ENCODE measurements at regions not wholly inside any gene's neighbourhood (a gene's known extent, or its start where the extent isn't known, plus 50 kb on each side); places are given as distances from the start of the nearest gene placed in this dataset.
"Not testable (repeated sequence)": the region's sequence is repeated elsewhere in the genome, so short reads cannot be mapped to it uniquely, and the experiment has no call there.

DNA sequence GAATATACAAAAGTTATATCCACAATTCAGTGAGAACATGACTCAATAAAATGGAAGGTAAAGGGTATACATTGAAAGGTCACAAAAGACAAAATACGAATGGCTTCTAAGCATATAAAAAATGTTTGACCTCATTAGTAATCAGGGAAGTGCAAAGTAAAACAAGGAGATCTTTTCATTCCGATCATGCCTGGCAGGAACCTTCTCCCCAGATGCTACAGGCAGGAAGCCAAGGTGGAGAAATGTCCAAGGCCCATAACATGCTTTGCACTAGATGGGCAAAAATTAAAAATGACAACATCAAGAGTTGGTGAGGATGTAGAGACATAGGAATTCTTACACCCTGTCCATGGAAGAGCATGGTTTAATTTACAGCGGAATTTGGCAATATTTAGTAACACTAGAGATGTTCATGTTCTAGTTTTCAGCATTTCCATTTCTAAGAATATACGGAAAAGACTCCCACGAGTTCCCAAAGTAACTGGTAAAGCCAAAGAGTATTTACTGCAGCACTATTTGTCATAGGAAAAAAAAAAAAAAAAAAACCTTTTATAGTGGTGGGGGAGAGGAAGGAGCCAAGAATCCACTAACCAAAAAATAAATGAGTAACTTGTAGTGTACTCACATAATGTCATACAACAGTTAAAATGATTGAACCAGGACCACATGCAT is 184.5 kb upstream of the KAZN start:
- no peak overlapping the region for H3K4me3 Mint-ChIP-seq
- H3K27ac ChIP-seq (ENCODE audit: low read length): no peak overlapping the region
- WGBS (ENCODE audit: insufficient coverage): 86% methylated on average over 3 of the region's 5 CpGs
- H3K27me3 ChIP-seq (ENCODE audit: control insufficient read depth, insufficient read depth, low read length): no peaks in the 10 kb centered on the region
- no peak overlapping the region for H3K4me3 ChIP-seq (ENCODE audit: low read length)
- no peak overlapping the region for H3K27ac Mint-ChIP-seq
- no peaks in the 10 kb centered on the region for H3K4me1 ChIP-seq (ENCODE audit: control insufficient read depth, insufficient read depth, low read length)
- no peaks in the 10 kb centered on the region for H3K36me3 ChIP-seq (ENCODE audit: control insufficient read depth, insufficient read depth, low read length)
- DNase-seq (no peak), ATAC-seq (no peak)
- H3K36me3 Mint-ChIP-seq: no peaks in the 10 kb centered on the region
- TF ChIP-seq, protein P1, sequence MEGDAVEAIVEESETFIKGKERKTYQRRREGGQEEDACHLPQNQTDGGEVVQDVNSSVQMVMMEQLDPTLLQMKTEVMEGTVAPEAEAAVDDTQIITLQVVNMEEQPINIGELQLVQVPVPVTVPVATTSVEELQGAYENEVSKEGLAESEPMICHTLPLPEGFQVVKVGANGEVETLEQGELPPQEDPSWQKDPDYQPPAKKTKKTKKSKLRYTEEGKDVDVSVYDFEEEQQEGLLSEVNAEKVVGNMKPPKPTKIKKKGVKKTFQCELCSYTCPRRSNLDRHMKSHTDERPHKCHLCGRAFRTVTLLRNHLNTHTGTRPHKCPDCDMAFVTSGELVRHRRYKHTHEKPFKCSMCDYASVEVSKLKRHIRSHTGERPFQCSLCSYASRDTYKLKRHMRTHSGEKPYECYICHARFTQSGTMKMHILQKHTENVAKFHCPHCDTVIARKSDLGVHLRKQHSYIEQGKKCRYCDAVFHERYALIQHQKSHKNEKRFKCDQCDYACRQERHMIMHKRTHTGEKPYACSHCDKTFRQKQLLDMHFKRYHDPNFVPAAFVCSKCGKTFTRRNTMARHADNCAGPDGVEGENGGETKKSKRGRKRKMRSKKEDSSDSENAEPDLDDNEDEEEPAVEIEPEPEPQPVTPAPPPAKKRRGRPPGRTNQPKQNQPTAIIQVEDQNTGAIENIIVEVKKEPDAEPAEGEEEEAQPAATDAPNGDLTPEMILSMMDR (IDR thresholded peaks at IDR 0.05): no peak
- intact Hi-C loops (cut with micrococcal nuclease): no loop called here
- peaks cover 19 to 25% of the 10 kb centered on the region in 2 donors for H3K27me3 Mint-ChIP-seq (ENCODE audit: low read depth in 2 of 2)
- H3K9me3 Mint-ChIP-seq: no peaks in the 10 kb centered on the region
- H3K9me3 ChIP-seq (ENCODE audit: control insufficient read depth, insufficient read depth, low read length): no peaks in the 10 kb centered on the region
- H3K4me1 Mint-ChIP-seq: no peaks in the 10 kb centered on the region

DNA sequence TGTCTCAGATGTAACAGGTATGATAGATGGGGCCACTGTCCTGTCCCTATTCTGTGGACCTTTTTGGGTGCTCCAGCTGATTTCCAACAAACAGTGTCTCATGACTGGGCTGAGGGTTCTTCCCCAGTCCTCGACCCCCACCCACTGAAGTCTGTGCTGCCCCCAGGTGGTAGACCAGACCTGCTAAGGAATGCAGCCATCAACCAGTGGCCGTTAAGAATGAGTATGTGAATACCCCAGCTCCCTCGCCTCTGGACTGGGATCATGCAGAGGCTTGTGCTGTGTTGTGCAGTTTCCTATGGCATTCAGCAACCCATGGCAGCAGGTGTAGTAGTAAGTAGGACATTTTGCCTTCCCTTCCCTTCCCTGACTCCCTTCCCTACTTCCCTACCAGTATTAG is 183.1 kb upstream of the KAZN start:
- WGBS (ENCODE audit: insufficient coverage): 59% methylated on average over 3 of the region's 3 CpGs
- H3K27ac Mint-ChIP-seq: no peak overlapping the region
- DNase-seq (no peak), ATAC-seq (no peak)
- H3K4me3 Mint-ChIP-seq: no peak overlapping the region
- Histone ChIP-seq H3K27me3 (ENCODE audit: control insufficient read depth, insufficient read depth, low read length) (no peaks in the 10 kb centered on the region), H3K27ac (ENCODE audit: low read length) (no peak overlapping the region), H3K4me3 (ENCODE audit: low read length) (no peak overlapping the region), H3K9me3 (ENCODE audit: control insufficient read depth, insufficient read depth, low read length) (no peaks in the 10 kb centered on the region), H3K36me3 (ENCODE audit: control insufficient read depth, insufficient read depth, low read length) (no peaks in the 10 kb centered on the region), H3K4me1 (ENCODE audit: control insufficient read depth, insufficient read depth, low read length) (no peaks in the 10 kb centered on the region)
- no peaks in the 10 kb centered on the region for H3K4me1 Mint-ChIP-seq
- TF ChIP-seq, protein P1 (IDR thresholded peaks at IDR 0.05): no peak
- peaks cover 12% of the 10 kb centered on the region in 2 donors for H3K27me3 Mint-ChIP-seq (ENCODE audit: low read depth in 2 of 2)
- no peaks in the 10 kb centered on the region for H3K9me3 Mint-ChIP-seq
- intact Hi-C loops (cut with micrococcal nuclease): no loop called here
- H3K36me3 Mint-ChIP-seq: no peaks in the 10 kb centered on the region

DNA sequence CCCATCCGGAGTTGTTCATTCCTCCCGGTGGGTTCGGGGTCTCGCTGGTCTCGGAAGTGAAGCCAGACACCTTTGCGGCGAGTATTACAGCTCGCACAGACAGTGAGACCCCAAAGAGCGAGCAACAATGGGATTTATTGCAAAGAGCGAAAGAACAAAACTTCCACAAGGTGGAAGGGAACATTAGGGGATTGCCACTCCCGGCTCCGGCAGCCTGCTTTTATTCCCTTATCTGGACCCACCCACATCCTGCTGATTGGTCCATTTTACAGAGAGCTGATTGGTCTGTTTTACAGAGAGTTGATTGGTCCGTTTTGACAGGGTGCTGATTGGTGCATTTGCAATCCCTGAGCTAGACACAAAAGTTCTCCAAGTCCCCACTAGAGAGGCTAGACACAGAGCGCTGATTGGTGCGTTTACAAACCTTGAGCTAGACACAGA is 178.7 kb upstream of the KAZN start:
- H3K27ac Mint-ChIP-seq; intact Hi-C loops (cut with micrococcal nuclease): not testable (repeated sequence)
- 92% methylated on average over 15 of the region's 15 CpGs for WGBS (ENCODE audit: insufficient coverage)

DNA sequence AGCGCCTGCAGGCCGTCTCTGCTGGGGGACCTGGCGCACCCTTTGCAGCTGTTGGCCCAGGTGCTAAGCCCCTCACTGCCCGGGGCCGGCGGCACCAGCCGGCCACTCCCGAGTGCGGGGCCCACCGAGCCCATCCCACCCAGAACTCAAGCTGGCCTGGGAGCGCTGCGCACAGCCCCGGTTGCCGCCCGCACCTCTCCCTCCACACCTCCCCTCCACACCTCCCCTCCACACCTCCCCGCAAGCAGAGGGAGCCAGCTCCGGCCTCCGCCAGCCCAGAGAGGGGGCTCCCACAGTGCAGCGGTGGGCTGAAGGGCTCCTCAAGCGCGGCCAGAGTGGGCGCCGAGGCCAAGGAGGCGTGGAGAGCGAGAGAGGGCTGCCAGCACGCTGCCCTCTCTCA is 177.8 kb upstream of the KAZN start:
- WGBS (ENCODE audit: insufficient coverage): 95% methylated on average over 26 of the region's 26 CpGs

More for the DNA sequence above, 178.7 kb upstream of the KAZN start:
- ATAC-seq; H3K27me3 Mint-ChIP-seq (ENCODE audit: low read depth in 2 of 2); H3K4me1 ChIP-seq (ENCODE audit: control insufficient read depth, insufficient read depth, low read length); H3K9me3 Mint-ChIP-seq; H3K4me1 Mint-ChIP-seq; DNase-seq; H3K36me3 Mint-ChIP-seq; H3K4me3 Mint-ChIP-seq; H3K9me3 ChIP-seq (ENCODE audit: control insufficient read depth, insufficient read depth, low read length); H3K27me3 ChIP-seq (ENCODE audit: control insufficient read depth, insufficient read depth, low read length); H3K27ac ChIP-seq (ENCODE audit: low read length); H3K36me3 ChIP-seq (ENCODE audit: control insufficient read depth, insufficient read depth, low read length); H3K4me3 ChIP-seq (ENCODE audit: low read length): not testable (repeated sequence)

More for the DNA sequence above, 177.8 kb upstream of the KAZN start:
- Mint-ChIP-seq H3K27ac (no peak overlapping the region), H3K27me3 (ENCODE audit: low read depth in 2 of 2) (peaks cover 0 to 3% of the 10 kb centered on the region in 2 donors), H3K36me3 (no peaks in the 10 kb centered on the region), H3K9me3 (no peaks in the 10 kb centered on the region), H3K4me1 (no peaks in the 10 kb centered on the region), H3K4me3 (no peak overlapping the region)
- H3K27me3 ChIP-seq (ENCODE audit: control insufficient read depth, insufficient read depth, low read length): no peaks in the 10 kb centered on the region
- DNase-seq: no peak
- H3K4me3 ChIP-seq (ENCODE audit: low read length): no peak overlapping the region
- no peak overlapping the region for H3K27ac ChIP-seq (ENCODE audit: low read length)
- no peak for ATAC-seq
- H3K9me3 ChIP-seq (ENCODE audit: control insufficient read depth, insufficient read depth, low read length): no peaks in the 10 kb centered on the region
- H3K4me1 ChIP-seq (ENCODE audit: control insufficient read depth, insufficient read depth, low read length): no peaks in the 10 kb centered on the region
- H3K36me3 ChIP-seq (ENCODE audit: control insufficient read depth, insufficient read depth, low read length): no peaks in the 10 kb centered on the region
- intact Hi-C loops (cut with micrococcal nuclease): no loop called here
- TF ChIP-seq, protein P1 (IDR thresholded peaks at IDR 0.05): no peak
